ENCODE measurements at regions not wholly inside any gene's neighbourhood (a gene's known extent, or its start where the extent isn't known, plus 50 kb on each side); places are given as distances from the start of the nearest gene placed in this dataset.

GRCh38 chr7:12785473-12785872 is 98.0 kb downstream of the ARL4A start:
- no peak for TF ChIP-seq CTCF (conservative IDR thresholded peaks at IDR 0.05; ENCODE audit: low read depth in 2 of 2)
- TF ChIP-seq POLR2AphosphoS5 (IDR thresholded peaks at IDR 0.05; ENCODE audit: low read depth), result no peak
- TF ChIP-seq EZH2 (IDR thresholded peaks at IDR 0.05; ENCODE audit: low read depth, unreplicated experiment), result no peak
- TF ChIP-seq ZNF462 (CRISPR knock-in tag; IDR thresholded peaks at IDR 0.05), result no peak
- TF ChIP-seq ETS1 (IDR thresholded peaks at IDR 0.05), result no peak
- no peak for TF ChIP-seq EZH2phosphoT487 (IDR thresholded peaks at IDR 0.05; ENCODE audit: unreplicated experiment)
- TF ChIP-seq ZNF114 (CRISPR knock-in tag; IDR thresholded peaks at IDR 0.05), result no peak

All from GM23338 (cell line).